WI38 (cell line): ENCODE measurements at regions not wholly inside any gene's neighbourhood (a gene's known extent, or its start where the extent isn't known, plus 50 kb on each side); places are given as distances from the start of the nearest gene placed in this dataset.

Experiments used
- H3K4me3 ChIP-seq: 2 replicates; pipeline ENCODE4 v1.5.1; 2011; ENCODE audit warnings: low read depth, mild to moderate bottlenecking, control low read depth, low read length
- TF ChIP-seq, protein P1 (sequence below): IDR thresholded peaks from 2 replicates; pipeline ENCODE4 v1.5.1; 2012; ENCODE audit warnings: low read depth, mild to moderate bottlenecking, control low read depth, low read length

DNA sequence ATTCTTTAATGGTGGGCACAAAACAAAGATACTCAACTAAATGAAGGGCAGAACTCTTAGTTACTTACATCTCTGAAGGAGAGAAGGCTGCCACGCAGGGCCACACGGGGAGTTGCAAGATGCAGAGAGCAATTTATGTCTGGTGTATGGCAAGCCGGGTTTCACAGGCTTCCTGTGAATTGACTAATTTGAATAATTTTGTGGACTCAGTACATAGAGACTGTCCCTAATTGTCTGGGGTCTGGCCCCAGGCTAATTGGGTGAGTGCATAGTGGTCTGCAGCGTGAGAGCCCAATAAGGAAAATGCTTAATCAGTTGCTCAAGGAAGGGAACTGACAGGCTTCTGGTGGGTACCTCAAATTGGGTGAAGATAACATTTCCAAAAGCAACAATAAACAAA is 205.7 kb downstream of the OTOR start:
- TF ChIP-seq, protein P1, sequence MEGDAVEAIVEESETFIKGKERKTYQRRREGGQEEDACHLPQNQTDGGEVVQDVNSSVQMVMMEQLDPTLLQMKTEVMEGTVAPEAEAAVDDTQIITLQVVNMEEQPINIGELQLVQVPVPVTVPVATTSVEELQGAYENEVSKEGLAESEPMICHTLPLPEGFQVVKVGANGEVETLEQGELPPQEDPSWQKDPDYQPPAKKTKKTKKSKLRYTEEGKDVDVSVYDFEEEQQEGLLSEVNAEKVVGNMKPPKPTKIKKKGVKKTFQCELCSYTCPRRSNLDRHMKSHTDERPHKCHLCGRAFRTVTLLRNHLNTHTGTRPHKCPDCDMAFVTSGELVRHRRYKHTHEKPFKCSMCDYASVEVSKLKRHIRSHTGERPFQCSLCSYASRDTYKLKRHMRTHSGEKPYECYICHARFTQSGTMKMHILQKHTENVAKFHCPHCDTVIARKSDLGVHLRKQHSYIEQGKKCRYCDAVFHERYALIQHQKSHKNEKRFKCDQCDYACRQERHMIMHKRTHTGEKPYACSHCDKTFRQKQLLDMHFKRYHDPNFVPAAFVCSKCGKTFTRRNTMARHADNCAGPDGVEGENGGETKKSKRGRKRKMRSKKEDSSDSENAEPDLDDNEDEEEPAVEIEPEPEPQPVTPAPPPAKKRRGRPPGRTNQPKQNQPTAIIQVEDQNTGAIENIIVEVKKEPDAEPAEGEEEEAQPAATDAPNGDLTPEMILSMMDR, result no peak
- no peak overlapping the region for H3K4me3 ChIP-seq

DNA sequence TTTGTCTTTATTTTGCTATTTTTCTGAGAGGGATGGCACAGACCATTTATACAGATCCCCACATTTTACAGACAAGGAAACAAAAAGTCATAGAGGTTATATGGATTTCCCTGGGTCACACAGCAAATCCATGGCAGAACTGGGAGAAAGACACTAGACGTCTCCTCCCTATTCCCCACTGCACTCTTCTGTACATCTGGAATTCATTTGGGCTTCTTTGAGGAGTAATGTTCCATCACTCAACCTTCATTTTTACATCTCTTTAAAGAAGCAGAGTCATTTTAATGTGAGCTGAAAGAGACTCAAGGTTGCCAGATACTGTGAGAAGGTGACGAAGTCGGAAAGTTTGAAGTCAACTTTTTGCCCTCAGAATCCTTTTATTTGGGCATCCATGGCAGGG is 207.3 kb downstream of the OTOR start:
- no peak overlapping the region for H3K4me3 ChIP-seq
- TF ChIP-seq, protein P1, result no peak

DNA sequence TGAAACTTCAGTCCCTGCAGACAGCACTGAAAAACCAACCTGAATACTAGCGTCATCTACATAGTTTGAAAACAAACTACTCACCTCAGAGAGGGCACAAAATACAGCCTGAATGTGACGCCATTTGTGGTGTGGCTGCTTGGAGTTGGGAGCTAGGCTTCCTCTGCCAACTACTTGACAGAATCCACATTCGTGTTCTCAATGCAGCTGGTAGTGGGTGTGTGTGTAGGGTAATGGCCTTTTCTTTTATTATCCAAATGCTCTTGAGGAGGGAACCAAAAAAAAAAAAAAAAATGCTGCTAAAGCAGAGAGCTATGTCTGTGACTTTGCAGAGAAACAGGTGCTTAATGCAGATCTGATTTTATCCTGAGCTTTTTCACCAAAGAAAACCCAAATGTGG is 207.8 kb downstream of the OTOR start:
- TF ChIP-seq, protein P1, result no peak
- no peak overlapping the region for H3K4me3 ChIP-seq

DNA sequence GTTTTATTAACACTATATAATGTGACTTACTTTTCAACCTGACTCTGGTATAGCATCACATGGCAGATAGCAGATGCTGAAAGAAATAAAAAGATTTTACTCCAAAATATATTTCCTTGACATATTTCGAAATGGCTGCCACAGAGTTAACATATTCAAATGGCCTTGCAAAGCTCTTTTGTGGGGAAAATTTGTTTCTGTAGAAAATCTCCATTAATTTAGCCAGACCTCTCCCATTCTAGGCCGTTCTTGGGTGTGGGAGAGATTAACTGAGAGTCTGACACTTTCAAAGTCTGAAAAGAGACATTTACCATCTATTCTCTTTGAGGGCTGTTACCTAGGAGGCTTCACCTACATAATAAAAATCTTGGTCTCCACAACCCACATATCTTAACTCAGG is 217.2 kb downstream of the OTOR start:
- TF ChIP-seq, protein P1, result no peak
- no peak overlapping the region for H3K4me3 ChIP-seq

DNA sequence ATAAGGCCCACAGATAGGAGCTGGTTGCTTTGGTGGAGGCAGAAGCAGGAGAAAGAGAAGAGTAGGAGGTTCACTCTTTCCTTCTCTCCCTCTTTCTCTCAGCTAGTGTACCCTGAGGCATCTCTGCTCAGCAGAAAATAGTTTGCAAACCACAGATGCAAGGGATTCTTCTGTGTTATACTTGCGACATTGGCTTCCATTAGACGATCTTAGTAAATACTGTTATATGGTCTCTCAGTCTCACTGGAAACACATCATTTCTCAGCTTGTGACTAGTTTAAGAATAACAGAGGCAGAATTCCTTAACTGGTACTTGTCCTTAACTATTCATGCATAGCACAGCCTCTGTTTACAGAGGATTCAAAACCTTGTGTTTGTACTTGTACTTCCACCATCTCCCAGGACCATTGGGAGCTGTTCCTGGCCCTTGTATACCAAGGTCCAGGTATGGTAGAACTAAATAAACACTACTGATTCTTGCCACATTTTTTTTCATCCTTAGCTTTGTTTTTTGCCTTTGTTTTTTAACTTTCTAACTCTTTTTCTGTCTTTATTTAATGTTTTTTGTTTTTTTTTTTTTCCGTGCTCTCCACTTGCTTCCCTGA is 218.2 kb downstream of the OTOR start:
- no peak overlapping the region for H3K4me3 ChIP-seq
- TF ChIP-seq, protein P1, result no peak

DNA sequence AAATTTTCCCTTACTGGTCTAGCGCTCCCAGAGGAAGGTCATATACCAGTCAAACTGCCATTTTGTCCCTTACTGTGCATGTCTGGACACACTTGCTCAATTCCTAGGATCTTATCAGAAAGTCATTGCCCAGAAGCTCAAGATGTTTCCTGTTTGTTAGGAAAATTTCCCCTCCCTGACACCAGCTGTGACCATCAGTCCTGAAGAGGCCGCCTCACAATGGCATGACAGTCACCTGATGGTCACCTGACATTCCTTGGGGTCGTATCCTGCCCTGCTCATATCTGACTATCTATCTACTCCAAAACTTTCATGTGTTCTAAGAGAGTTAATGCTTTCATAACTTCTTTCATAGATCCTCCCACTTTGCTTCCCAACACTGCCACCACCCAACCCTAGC is 219.9 kb downstream of the OTOR start:
- no peak overlapping the region for H3K4me3 ChIP-seq
- TF ChIP-seq, protein P1, result no peak

DNA sequence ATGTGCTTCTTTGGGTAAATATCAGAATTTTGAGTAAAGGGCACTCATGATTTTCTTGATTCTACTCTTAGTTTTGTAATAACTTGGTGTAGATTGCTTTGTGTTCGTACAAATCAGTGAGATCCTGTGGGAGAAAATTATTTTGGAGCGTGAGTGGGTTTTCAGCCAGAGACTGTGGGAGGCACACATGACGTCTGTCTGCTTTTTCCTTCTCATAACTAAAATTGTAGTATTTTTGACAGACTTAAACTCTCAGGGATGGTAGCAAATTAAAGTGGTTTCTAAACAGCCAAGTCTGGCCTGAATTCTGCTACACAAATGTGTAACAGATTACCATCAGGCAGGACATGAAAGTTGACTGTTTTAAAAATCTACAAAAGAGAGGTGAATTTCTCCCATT is 222.6 kb downstream of the OTOR start:
- TF ChIP-seq, protein P1, result no peak
- no peak overlapping the region for H3K4me3 ChIP-seq
